K562 (cell line): ENCODE measurements at regions not wholly inside any gene's neighbourhood (a gene's known extent, or its start where the extent isn't known, plus 50 kb on each side); places are given as distances from the start of the nearest gene placed in this dataset.

Experiments
- ATAC-seq: fragments of 200-7000 bp; cut with Tn5 transposase; 3 replicates; pipeline ENCODE4 v1.9.1; 2020; ENCODE audit warnings: moderate library complexity
- BruUV-seq: library from RNA; stranded (reverse); fragments of 400-500 nt; replicated peaks from 2 replicates; lab custom pipeline; 2021; lab: Mats Ljungman, UMichigan
- CTCF ChIA-PET: fragments of 300-600 bp; formaldehyde crosslinking; extraction: SDS; loops from one replicate; lab custom pipeline; 2021; ENCODE audit warnings: low intra/inter-chr PET ratio; lab: Yijun Ruan, JAX
- POLR2A ChIA-PET: fragments of 300-600, 350-650 bp; sonication (Branson Sonifier 250); formaldehyde crosslinking; extraction: SDS; loops from one replicate; lab custom pipeline; 2021; ENCODE audit warnings: antibody characterized with exemption, inconsistent platforms; lab: Yijun Ruan, JAX
- DNase-seq, 4 experiments: peaks; one replicate each; pipeline versions ENCODE4 v3.0.0 to v3.0.0-alpha.2; 2011 to 2018; ENCODE audit warnings: low spot score in 3 of 4, mixed read lengths in 3 of 4; ENCODE audit errors: extremely low read depth in 1 of 4
- FAIRE-seq: peaks from 2 replicates; lab custom pipeline; 2011; peaks lifted over from hg19 to GRCh38; lab: Jason Lieb, UNC
- H2AFZ ChIP-seq: 2 replicates; pipeline ENCODE4 v1.6.0; 2011; ENCODE audit warnings: low read depth, low read length, control low read depth, inconsistent platforms
- H3K27ac ChIP-seq: fragments of 200-600 bp; 3 replicates; pipeline ENCODE4 v1.8.0; 2011; ENCODE audit warnings: low read depth, mild to moderate bottlenecking, control low read depth, inconsistent platforms, low read length, moderate library complexity, mixed read lengths; ENCODE audit errors: extremely low read depth
- H3K27me3 ChIP-seq, 2 experiments: fragments of 300-600 bp in 1 of 2; 2 replicates in 1 of 2; 3 replicates in 1 of 2; pipeline versions ENCODE4 v1.6.0 to v1.8.0; 2011; ENCODE audit warnings: inconsistent platforms in 2 of 2, low read length in 2 of 2, mild to moderate bottlenecking in 1 of 2, mixed read lengths in 1 of 2, moderate library complexity in 1 of 2; ENCODE audit not compliant: control insufficient read depth in 2 of 2, insufficient read depth in 2 of 2
- H3K36me3 ChIP-seq: fragments of 300-600 bp; 3 replicates; pipeline ENCODE4 v1.8.0; 2011; ENCODE audit warnings: mild to moderate bottlenecking, low read length, inconsistent platforms; ENCODE audit not compliant: control insufficient read depth, insufficient read depth
- H3K4me1 ChIP-seq, 2 experiments: fragments of 200-600 bp in 1 of 2; replicated peaks in 1 of 2; 2 replicates in 1 of 2; 3 replicates in 1 of 2; pipeline versions ENCODE4 v1.5.1 to v1.8.0; 2011; ENCODE audit warnings: inconsistent platforms in 2 of 2, low read length in 2 of 2, mild to moderate bottlenecking in 1 of 2, mixed read lengths in 1 of 2, moderate library complexity in 1 of 2; ENCODE audit not compliant: control insufficient read depth in 2 of 2, insufficient read depth in 2 of 2
- H3K4me2 ChIP-seq: 2 replicates; pipeline ENCODE4 v1.6.1; 2011; ENCODE audit warnings: low read length, control low read depth, inconsistent platforms, mixed read lengths; ENCODE audit not compliant: insufficient read depth
- H3K4me3 ChIP-seq: fragments of 200-600 bp; sonication (generic), shearing (Covaris generic); 2 replicates; pipeline ENCODE4 v1.5.1; 2016; ENCODE audit warnings: control low read depth, inconsistent platforms
- H3K79me2 ChIP-seq: fragments of 200-600 bp; 3 replicates; pipeline ENCODE4 v1.8.0; 2011; ENCODE audit warnings: low read length, inconsistent platforms; ENCODE audit not compliant: control insufficient read depth, insufficient read depth
- H3K9ac ChIP-seq, 2 experiments: 2 replicates each; pipeline versions ENCODE4 v1.6.0 to v1.6.1; 2011; ENCODE audit warnings: low read depth in 2 of 2, low read length in 2 of 2, control low read depth in 1 of 2, inconsistent platforms in 1 of 2, mild to moderate bottlenecking in 1 of 2, mixed read lengths in 1 of 2; ENCODE audit not compliant: insufficient read depth in 1 of 2
- H3K9me1 ChIP-seq: one replicate; pipeline ENCODE4 v1.6.0; 2011; ENCODE audit warnings: inconsistent platforms, mild to moderate bottlenecking, low read length, moderate library complexity; ENCODE audit not compliant: control insufficient read depth, insufficient read depth
- H3K9me3 ChIP-seq: replicated peaks from 2 replicates; pipeline ENCODE4 v1.5.1; 2011; ENCODE audit warnings: low read depth, low read length, inconsistent platforms; ENCODE audit not compliant: control insufficient read depth, insufficient read depth
- H4K20me1 ChIP-seq: replicated peaks from 2 replicates; pipeline ENCODE4 v1.6.1; 2011; ENCODE audit warnings: low read length, inconsistent platforms, mixed read lengths; ENCODE audit not compliant: control insufficient read depth, insufficient read depth
- CBX5 ChIP-seq: IDR thresholded peaks from 2 replicates; pipeline ENCODE4 v1.6.1; 2014; ENCODE audit warnings: low read depth, borderline replicate concordance
- CC2D1A ChIP-seq: fragments of 450-650 bp; IDR thresholded peaks from 2 replicates; pipeline ENCODE4 v1.6.1; 2017; ENCODE audit warnings: mild to moderate bottlenecking
- GABPA ChIP-seq: fragments of 200-800 bp; sonication (Bioruptor generic); conservative IDR thresholded peaks from 2 replicates; pipeline ENCODE4 v1.6.1; 2016; ENCODE audit warnings: low read depth, missing genetic modification characterization, missing compliant biosample characterization
- NFIC ChIP-seq: fragments of 450-650 bp; IDR thresholded peaks from 2 replicates; pipeline ENCODE4 v1.6.1; 2017; ENCODE audit warnings: mild to moderate bottlenecking, inconsistent platforms
- NONO ChIP-seq, 2 experiments: fragments of 200-400 bp in 1 of 2; fragments of 450-650 bp in 1 of 2; formaldehyde crosslinking in 1 of 2; IDR thresholded peaks; 2 replicates each; pipeline ENCODE4 v1.6.1; 2017; ENCODE audit warnings: low read depth in 2 of 2, mild to moderate bottlenecking in 2 of 2, moderate library complexity in 2 of 2, low read length in 1 of 2
- SNIP1 ChIP-seq: fragments of 450-650 bp; IDR thresholded peaks from 2 replicates; pipeline ENCODE4 v1.7.1; 2017; ENCODE audit warnings: low read depth, mild to moderate bottlenecking
- ZBTB2 ChIP-seq: fragments of 450-650 bp; IDR thresholded peaks from 2 replicates; pipeline ENCODE4 v1.6.1; 2016; ENCODE audit warnings: antibody characterized with exemption
- ZNF280B ChIP-seq: fragments of 250-450 bp; sonication (Bioruptor Pico); IDR thresholded peaks from 2 replicates; pipeline ENCODE4 v1.5.1; 2021; ENCODE audit warnings: mild to moderate bottlenecking
- ZNF512 ChIP-seq: IDR thresholded peaks from 2 replicates; pipeline ENCODE4 v1.6.1; 2016; ENCODE audit warnings: missing genetic modification characterization, missing compliant biosample characterization
- WGBS: fragments of 100-300 bp; shearing (Covaris generic); methylation state at CpG from one replicate; pipeline ENCODE4 v1.1.6; 2016; ENCODE audit warnings: low coverage, mixed read lengths; ENCODE audit not compliant: insufficient coverage; ENCODE audit errors: missing lambda C conversion rate; 5-methylcytosine and 5-hydroxymethylcytosine counted together
- in situ Hi-C: fragments of 300-500 bp; cut with MboI; formaldehyde crosslinking; loops from 4 replicates; pipeline ENCODE4 v1.15.0; 2018; ENCODE audit warnings: inconsistent platforms, mixed read lengths
- intact Hi-C: fragments of 100-400 bp; cut with micrococcal nuclease; formaldehyde crosslinking; loops from 2 replicates; pipeline ENCODE4 v1.14.2; 2022

DNA sequence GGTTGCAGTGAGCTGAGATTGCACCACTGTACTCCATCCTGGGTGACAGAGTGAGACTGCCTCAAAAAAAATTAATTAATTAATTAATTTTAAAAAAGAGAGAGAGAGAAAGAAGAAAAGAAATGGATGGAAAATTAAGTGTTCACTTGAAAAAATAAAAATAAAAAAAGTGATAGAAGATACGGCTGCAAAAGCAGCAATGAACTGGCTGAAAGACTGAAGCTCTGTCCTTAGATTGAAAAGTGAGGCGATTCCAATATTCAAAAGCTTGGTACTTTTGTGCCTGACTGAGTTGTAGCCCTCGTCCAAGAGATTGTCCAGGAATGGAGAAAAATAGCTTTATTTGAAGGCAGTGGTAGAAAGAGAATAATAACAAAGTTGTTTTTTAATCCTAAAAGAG, 154.6 kb downstream of the ADSS2 start:
- Histone ChIP-seq H3K9me1 (no peaks in the 10 kb centered on the region), H3K36me3 (no peaks in the 10 kb centered on the region), H3K9ac (no peak overlapping the region), H3K27ac (no peak overlapping the region), H2AFZ (no peak overlapping the region), H3K4me3 (no peak overlapping the region), H3K4me2 (no peak overlapping the region), H3K79me2 (no peaks in the 10 kb centered on the region), H4K20me1 (no peaks in the 10 kb centered on the region), H3K9me3 (no peaks in the 10 kb centered on the region), H3K27me3 (peaks cover 9 to 10% of the 10 kb centered on the region in 2 experiments; a peak in 3 of 5 replicates), H3K4me1 (peaks cover 15 to 21% of the 10 kb centered on the region in 2 experiments)
- ChIA-PET CTCF (interaction anchor here (0.6 kb wide), 1 partner anchor 432 kb away, joined by 3 read pairs; no protein-coding TSS in a partner anchor), POLR2A (no interaction called here)
- intact Hi-C loops: no loop called here
- TF ChIP-seq SNIP1 (no peak), GABPA (tag) (0 out of 2 replicates have a peak, but pooled peaks have one; percentile 3), CBX5 (no peak), ZNF512 (peak; percentile 92), ZNF280B (CRISPR knock-in tag) (no peak), ZBTB2 (no peak), CC2D1A (no peak), NFIC (no peak), NONO (IDR thresholded peaks at IDR 0.05; ENCODE audit: low read depth in 2 of 2, low read length in 1 of 2) (no peak)
- FAIRE-seq: no peak
- no TSS peak for BruUV-seq
- DNase-seq: no peak
- no peak for ATAC-seq
- in situ Hi-C loops: no loop called here
- WGBS: 59% methylated on average over 3 of the region's 3 CpGs
